Fibroblast of lung (primary cell): ENCODE measurements at regions not wholly inside any gene's neighbourhood (a gene's known extent, or its start where the extent isn't known, plus 50 kb on each side); places are given as distances from the start of the nearest gene placed in this dataset.
A peak's percentile ranks its signal among the peaks of the same experiment; 100 is the strongest.

Experiments used
- DNase-seq, 2 donors: peaks; one replicate each; pipeline versions ENCODE4 v3.0.0 to v3.0.0-alpha.2; 2010; ENCODE audit warnings: low read depth in 2 of 2
- H2AFZ ChIP-seq: 2 replicates; pipeline ENCODE4 v1.5.1; 2012; ENCODE audit warnings: low read length, control low read depth, inconsistent platforms
- H3K27ac ChIP-seq: 2 replicates; pipeline ENCODE4 v1.5.1; 2011; ENCODE audit warnings: low read length, control low read depth; ENCODE audit not compliant: insufficient read depth
- H3K27me3 ChIP-seq: 2 replicates; pipeline ENCODE4 v1.5.1; 2011; ENCODE audit warnings: mild to moderate bottlenecking, low read length; ENCODE audit not compliant: control insufficient read depth, insufficient read depth
- H3K36me3 ChIP-seq: 2 replicates; pipeline ENCODE4 v1.5.1; 2011; ENCODE audit warnings: low read length; ENCODE audit not compliant: control insufficient read depth, insufficient read depth
- H3K4me1 ChIP-seq: 2 replicates; pipeline ENCODE4 v1.5.1; 2011; ENCODE audit warnings: low read length; ENCODE audit not compliant: control insufficient read depth, insufficient read depth; ENCODE audit errors: extremely low read depth
- H3K4me2 ChIP-seq: 2 replicates; pipeline ENCODE4 v1.5.1; 2011; ENCODE audit warnings: low read length, control low read depth; ENCODE audit not compliant: insufficient read depth; ENCODE audit errors: extremely low read depth
- H3K4me3 ChIP-seq, 4 experiments: fragments of 200-600 bp in 1 of 4; sonication (generic) in 1 of 4; replicated peaks in 1 of 4; 2 replicates each; pipeline ENCODE4 v1.5.1; 2011 to 2016; ENCODE audit warnings: low read length in 4 of 4, low read depth in 3 of 4, mild to moderate bottlenecking in 3 of 4, control low read depth in 2 of 4, inconsistent platforms in 1 of 4, mixed read lengths in 1 of 4; ENCODE audit not compliant: insufficient read depth in 1 of 4; ENCODE audit errors: control extremely low read depth in 1 of 4
- H3K79me2 ChIP-seq: 2 replicates; pipeline ENCODE4 v1.5.1; 2012; ENCODE audit warnings: mild to moderate bottlenecking, low read length, inconsistent platforms; ENCODE audit not compliant: control insufficient read depth, insufficient read depth
- H3K9ac ChIP-seq: 2 replicates; pipeline ENCODE4 v1.5.1; 2011; ENCODE audit warnings: mild to moderate bottlenecking, low read length, control low read depth; ENCODE audit not compliant: insufficient read depth
- H3K9me3 ChIP-seq: 2 replicates; pipeline ENCODE4 v1.5.1; 2012; ENCODE audit warnings: low read depth, low read length; ENCODE audit not compliant: control insufficient read depth, insufficient read depth
- H4K20me1 ChIP-seq: 2 replicates; pipeline ENCODE4 v1.5.1; 2011; ENCODE audit warnings: low read length; ENCODE audit not compliant: control insufficient read depth, insufficient read depth; ENCODE audit errors: extremely low read depth
- EZH2 ChIP-seq: IDR thresholded peaks from 2 replicates; pipeline ENCODE4 v1.5.1; 2012; ENCODE audit warnings: low read length, control low read depth, mild to moderate bottlenecking; ENCODE audit errors: missing control alignments
- TF ChIP-seq, protein P1 (sequence below), 2 donors: IDR thresholded peaks in 1 of 2; conservative IDR thresholded peaks in 1 of 2; 1 replicate in 1 of 2; 2 replicates in 1 of 2; pipeline ENCODE4 v1.5.1; 2011 to 2012; ENCODE audit warnings: low read length in 2 of 2, control low read depth in 1 of 2, inconsistent platforms in 1 of 2, low read depth in 1 of 2, mild to moderate bottlenecking in 1 of 2

DNA sequence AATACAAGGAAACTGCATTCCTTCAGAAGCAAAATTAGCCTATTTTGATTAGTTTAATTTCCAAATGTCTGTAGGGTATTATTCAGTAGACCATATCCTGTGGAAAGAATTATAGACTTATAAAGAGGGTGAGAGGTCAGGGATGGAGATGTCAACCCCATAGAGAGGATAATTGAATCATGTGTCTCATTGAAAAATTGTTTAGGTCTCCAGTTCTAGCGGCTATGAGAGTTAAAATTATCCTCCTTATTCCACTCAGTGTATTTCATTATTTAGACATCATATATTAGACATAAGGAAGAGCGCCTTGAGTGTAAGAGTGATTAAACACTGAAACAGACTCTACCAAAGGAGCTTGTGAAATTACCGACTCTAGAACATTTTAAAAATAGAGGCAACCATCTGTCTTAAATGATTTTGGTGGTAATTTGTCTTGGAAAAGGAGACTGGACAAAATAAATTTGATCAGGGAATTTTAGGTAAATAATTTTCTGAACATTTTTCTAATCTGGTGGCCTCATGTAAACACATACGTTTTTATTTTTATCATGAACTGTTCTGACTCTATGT lies 654.4 kb upstream of the TENM3 start:
- no peak overlapping the region for H2AFZ ChIP-seq
- no peak overlapping the region for H3K4me2 ChIP-seq
- H4K20me1 ChIP-seq, result no peaks in the 10 kb centered on the region
- H3K4me1 ChIP-seq, result no peaks in the 10 kb centered on the region
- no peaks in the 10 kb centered on the region for H3K9me3 ChIP-seq
- no peaks in the 10 kb centered on the region for H3K79me2 ChIP-seq
- no peaks in the 10 kb centered on the region for H3K27me3 ChIP-seq
- H3K36me3 ChIP-seq, result no peaks in the 10 kb centered on the region
- no peak overlapping the region for H3K27ac ChIP-seq
- no peak for TF ChIP-seq EZH2
- TF ChIP-seq, protein P1, sequence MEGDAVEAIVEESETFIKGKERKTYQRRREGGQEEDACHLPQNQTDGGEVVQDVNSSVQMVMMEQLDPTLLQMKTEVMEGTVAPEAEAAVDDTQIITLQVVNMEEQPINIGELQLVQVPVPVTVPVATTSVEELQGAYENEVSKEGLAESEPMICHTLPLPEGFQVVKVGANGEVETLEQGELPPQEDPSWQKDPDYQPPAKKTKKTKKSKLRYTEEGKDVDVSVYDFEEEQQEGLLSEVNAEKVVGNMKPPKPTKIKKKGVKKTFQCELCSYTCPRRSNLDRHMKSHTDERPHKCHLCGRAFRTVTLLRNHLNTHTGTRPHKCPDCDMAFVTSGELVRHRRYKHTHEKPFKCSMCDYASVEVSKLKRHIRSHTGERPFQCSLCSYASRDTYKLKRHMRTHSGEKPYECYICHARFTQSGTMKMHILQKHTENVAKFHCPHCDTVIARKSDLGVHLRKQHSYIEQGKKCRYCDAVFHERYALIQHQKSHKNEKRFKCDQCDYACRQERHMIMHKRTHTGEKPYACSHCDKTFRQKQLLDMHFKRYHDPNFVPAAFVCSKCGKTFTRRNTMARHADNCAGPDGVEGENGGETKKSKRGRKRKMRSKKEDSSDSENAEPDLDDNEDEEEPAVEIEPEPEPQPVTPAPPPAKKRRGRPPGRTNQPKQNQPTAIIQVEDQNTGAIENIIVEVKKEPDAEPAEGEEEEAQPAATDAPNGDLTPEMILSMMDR (conservative IDR thresholded peaks at IDR 0.05 in 1 of 2, IDR thresholded peaks at IDR 0.05 in 1 of 2; ENCODE audit: low read depth in 1 of 2, low read length in 2 of 2), result no peak
- H3K9ac ChIP-seq, result no peak overlapping the region
- DNase-seq, result no peak
- no peak overlapping the region for H3K4me3 ChIP-seq

DNA sequence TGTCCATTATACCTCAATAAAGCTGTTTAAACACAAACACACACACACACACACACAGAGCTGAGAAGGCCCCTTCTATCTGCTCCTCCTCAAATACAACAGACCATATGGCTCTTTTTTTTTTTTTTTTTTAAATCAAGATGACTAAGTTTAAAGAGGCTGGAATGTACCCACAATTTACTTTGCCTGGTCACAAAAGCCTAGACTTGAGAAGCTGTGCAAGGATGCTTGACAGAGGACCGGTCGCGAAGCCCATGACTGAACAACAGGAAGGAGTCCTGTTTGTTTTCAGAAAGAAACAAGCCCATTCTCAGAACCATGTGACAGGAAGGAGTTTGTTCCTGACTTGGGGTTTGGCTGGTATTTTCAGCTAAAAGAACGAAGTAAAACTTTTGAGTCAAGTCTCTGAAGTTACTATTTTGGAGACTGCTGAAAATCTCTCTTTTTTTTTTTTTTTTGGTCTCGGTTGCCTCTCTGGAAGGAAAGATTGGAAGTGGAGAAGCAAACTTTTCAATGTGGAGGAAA lies 650.9 kb upstream of the TENM3 start:
- no peak overlapping the region for H3K9ac ChIP-seq
- H3K36me3 ChIP-seq, result no peaks in the 10 kb centered on the region
- no peak overlapping the region for H2AFZ ChIP-seq
- TF ChIP-seq, protein P1 (conservative IDR thresholded peaks at IDR 0.05 in 1 of 2, IDR thresholded peaks at IDR 0.05 in 1 of 2; ENCODE audit: low read depth in 1 of 2, low read length in 2 of 2), result no peak
- TF ChIP-seq EZH2, result no peak
- no peak overlapping the region for H3K4me3 ChIP-seq
- H3K79me2 ChIP-seq, result no peaks in the 10 kb centered on the region
- no peaks in the 10 kb centered on the region for H3K4me1 ChIP-seq
- no peaks in the 10 kb centered on the region for H4K20me1 ChIP-seq
- H3K27ac ChIP-seq, result no peak overlapping the region
- peak in 1 of 2 donors; percentile 55 for DNase-seq
- H3K9me3 ChIP-seq, result no peaks in the 10 kb centered on the region
- no peaks in the 10 kb centered on the region for H3K27me3 ChIP-seq
- no peak overlapping the region for H3K4me2 ChIP-seq

DNA sequence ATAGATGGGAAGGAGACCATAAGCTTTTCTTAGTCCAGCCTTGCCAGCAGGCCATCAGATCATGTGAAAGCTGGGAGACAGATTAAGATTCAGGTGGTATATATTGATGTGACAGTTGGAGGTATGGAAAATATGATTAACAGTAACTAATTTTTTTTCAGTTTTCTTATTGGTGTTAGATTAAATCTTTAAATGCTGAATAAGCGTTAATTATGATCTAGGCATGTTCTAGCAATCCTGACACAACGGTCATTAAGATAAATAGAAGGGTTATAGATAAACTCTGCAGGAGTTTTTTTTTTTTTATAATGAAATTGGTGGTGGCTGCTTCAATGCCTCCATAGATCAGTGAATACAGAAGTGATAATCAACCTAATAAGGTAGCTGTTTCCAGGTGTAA lies 649.5 kb upstream of the TENM3 start:
- H3K4me2 ChIP-seq, result no peak overlapping the region
- no peak for DNase-seq
- H3K27me3 ChIP-seq, result no peaks in the 10 kb centered on the region

More for the DNA sequence above, 649.5 kb upstream of the TENM3 start:
- H3K36me3 ChIP-seq, result no peaks in the 10 kb centered on the region
- no peaks in the 10 kb centered on the region for H3K9me3 ChIP-seq
- no peak overlapping the region for H3K4me3 ChIP-seq
- no peak overlapping the region for H3K9ac ChIP-seq
- no peaks in the 10 kb centered on the region for H4K20me1 ChIP-seq
- no peak overlapping the region for H2AFZ ChIP-seq
- no peaks in the 10 kb centered on the region for H3K79me2 ChIP-seq
- no peak for TF ChIP-seq EZH2
- TF ChIP-seq, protein P1 (conservative IDR thresholded peaks at IDR 0.05 in 1 of 2, IDR thresholded peaks at IDR 0.05 in 1 of 2; ENCODE audit: low read depth in 1 of 2, low read length in 2 of 2), result no peak
- no peaks in the 10 kb centered on the region for H3K4me1 ChIP-seq
- no peak overlapping the region for H3K27ac ChIP-seq
